OCI-LY3 (cell line): ENCODE measurements at regions not wholly inside any gene's neighbourhood (a gene's known extent, or its start where the extent isn't known, plus 50 kb on each side); places are given as distances from the start of the nearest gene placed in this dataset.

Source experiments
- H2AFZ ChIP-seq: fragments of 200-600, 300-600 bp; shearing (Covaris generic); 2 replicates; pipeline ENCODE4 v1.6.0; 2014; ENCODE audit warnings: antibody characterized with exemption, low read depth, low read length
- H3K27ac ChIP-seq: fragments of 200-600, 300-600 bp; sonication (generic); 2 replicates; pipeline ENCODE4 v1.5.1; 2014; ENCODE audit warnings: mild to moderate bottlenecking, low read length, moderate library complexity, mixed read lengths
- H3K27me3 ChIP-seq: fragments of 200-600, 300-600 bp; sonication (generic); 2 replicates; pipeline ENCODE4 v1.6.1; 2014; ENCODE audit warnings: low read depth, low read length, mixed read lengths
- H3K36me3 ChIP-seq: fragments of 200-600, 300-600 bp; sonication (generic); replicated peaks from 2 replicates; pipeline ENCODE3; 2014; ENCODE audit warnings: low read depth, low read length, mixed read lengths
- H3K4me1 ChIP-seq: fragments of 300-600, 200-600 bp; sonication (generic); 2 replicates; pipeline ENCODE4 v1.6.1; 2014; ENCODE audit warnings: low read length, mixed read lengths
- H3K4me2 ChIP-seq: fragments of 200-600, 300-600 bp; sonication (generic); 2 replicates; pipeline ENCODE4 v1.6.1; 2014; ENCODE audit warnings: low read length, mixed read lengths
- H3K4me3 ChIP-seq: fragments of 300-600, 200-600 bp; sonication (generic); 2 replicates; pipeline ENCODE4 v1.5.1; 2014; ENCODE audit warnings: antibody characterized with exemption, mild to moderate bottlenecking, low read length, moderate library complexity
- H3K79me2 ChIP-seq: fragments of 300-600, 200-600 bp; shearing (Covaris generic); 2 replicates; pipeline ENCODE4 v1.6.1; 2014; ENCODE audit warnings: mild to moderate bottlenecking, low read length, mixed read lengths
- H3K9ac ChIP-seq: fragments of 300-600, 200-600 bp; shearing (Covaris generic); 2 replicates; pipeline ENCODE4 v1.6.0; 2014; ENCODE audit warnings: mild to moderate bottlenecking, low read length, moderate library complexity
- H3K9me3 ChIP-seq: fragments of 200-600, 300-600 bp; shearing (Covaris generic); 2 replicates; pipeline ENCODE4 v1.6.1; 2014; ENCODE audit warnings: low read length, mixed read lengths; ENCODE audit not compliant: insufficient read depth
- H4K20me1 ChIP-seq: fragments of 200-600, 300-600 bp; sonication (generic); 2 replicates; pipeline ENCODE4 v1.6.1; 2016; ENCODE audit warnings: low read length, mixed read lengths; ENCODE audit not compliant: insufficient read depth
- EZH2phosphoT487 ChIP-seq: fragments of 200-600 bp; shearing (Covaris generic); IDR thresholded peaks from 2 replicates; pipeline ENCODE4 v1.6.1; 2018; ENCODE audit warnings: antibody characterized with exemption, mixed run types, low read depth
- TF ChIP-seq, protein P1 (sequence below): fragments of 200-600, 300-600 bp; sonication (generic); IDR thresholded peaks from 2 replicates; pipeline ENCODE4 v1.5.1; 2014; ENCODE audit warnings: antibody characterized with exemption, low read length, low read depth

DNA sequence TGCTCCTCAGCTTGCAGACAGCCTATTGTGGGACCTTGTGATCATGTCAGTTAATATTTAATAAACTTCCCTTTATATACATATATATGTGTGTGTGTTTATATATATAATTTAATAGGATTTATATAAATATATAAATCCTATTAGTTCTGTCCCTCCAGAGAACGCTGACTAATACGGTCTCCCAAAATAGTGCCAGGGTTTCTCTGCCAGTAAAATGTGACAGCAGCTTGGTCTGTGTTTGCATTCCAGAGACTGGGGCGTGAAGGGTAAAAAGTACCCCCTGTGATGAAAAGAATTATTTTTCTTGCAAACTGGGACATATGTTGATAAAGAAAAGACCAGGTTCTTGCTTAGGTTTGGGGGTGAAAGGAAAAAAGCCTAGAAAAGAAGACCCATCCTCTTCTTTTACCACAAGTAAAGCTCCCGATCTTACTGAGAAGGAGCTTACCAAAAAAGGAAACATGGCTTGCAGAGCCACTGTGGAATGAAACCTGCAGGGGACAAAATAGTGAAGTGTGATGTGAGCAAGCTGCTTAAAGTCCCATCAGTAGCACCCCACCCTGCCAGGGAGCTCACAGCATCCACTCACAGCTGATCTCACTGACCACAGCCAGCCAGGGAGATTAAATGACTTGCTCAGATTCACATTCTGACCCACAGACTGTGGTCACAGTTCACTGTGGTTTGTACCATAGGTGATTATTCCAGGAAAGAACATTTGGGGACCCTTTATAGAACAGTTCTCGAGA is 110.9 kb upstream of the RMP24 start:
- TF ChIP-seq, protein P1, sequence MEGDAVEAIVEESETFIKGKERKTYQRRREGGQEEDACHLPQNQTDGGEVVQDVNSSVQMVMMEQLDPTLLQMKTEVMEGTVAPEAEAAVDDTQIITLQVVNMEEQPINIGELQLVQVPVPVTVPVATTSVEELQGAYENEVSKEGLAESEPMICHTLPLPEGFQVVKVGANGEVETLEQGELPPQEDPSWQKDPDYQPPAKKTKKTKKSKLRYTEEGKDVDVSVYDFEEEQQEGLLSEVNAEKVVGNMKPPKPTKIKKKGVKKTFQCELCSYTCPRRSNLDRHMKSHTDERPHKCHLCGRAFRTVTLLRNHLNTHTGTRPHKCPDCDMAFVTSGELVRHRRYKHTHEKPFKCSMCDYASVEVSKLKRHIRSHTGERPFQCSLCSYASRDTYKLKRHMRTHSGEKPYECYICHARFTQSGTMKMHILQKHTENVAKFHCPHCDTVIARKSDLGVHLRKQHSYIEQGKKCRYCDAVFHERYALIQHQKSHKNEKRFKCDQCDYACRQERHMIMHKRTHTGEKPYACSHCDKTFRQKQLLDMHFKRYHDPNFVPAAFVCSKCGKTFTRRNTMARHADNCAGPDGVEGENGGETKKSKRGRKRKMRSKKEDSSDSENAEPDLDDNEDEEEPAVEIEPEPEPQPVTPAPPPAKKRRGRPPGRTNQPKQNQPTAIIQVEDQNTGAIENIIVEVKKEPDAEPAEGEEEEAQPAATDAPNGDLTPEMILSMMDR: no peak
- TF ChIP-seq EZH2phosphoT487: no peak
- Histone ChIP-seq H3K4me3 (peak overlapping the region; percentile 49), H3K9me3 (no peaks in the 10 kb centered on the region), H2AFZ (peak overlapping the region; percentile 74), H3K27me3 (no peaks in the 10 kb centered on the region), H4K20me1 (no peaks in the 10 kb centered on the region), H3K4me1 (peaks cover 24% of the 10 kb centered on the region), H3K79me2 (no peaks in the 10 kb centered on the region), H3K4me2 (peak overlapping the region; percentile 59), H3K27ac (peak overlapping the region; percentile 51; the same call in 1 of the 2 replicates), H3K9ac (peak overlapping the region; percentile 44), H3K36me3 (no peaks in the 10 kb centered on the region)

DNA sequence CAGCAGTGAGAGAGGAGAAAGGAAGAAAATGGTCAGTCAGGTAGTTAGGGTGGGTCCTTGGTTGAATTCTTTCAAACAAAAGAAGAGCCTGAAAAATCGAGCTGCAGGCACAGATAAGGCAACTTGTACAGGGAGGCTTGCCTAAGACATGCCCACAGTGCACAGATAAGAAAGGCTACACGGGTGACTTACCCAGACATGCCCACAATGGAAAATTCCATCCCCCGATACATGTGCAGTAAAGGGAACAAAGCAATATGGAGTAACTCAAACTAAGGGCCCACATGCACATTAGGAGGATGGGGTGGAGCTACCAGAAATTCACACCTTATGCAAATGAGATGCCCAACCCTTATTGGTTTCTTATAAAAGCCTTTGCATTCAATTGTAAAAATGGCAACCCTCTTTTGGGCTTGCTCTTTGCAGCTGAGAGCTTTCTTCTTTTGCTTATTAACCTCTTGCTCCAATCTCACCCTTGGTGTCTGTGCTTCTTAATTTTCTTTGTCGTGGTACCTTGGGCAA is 110.3 kb upstream of the RMP24 start:
- peak overlapping the region; percentile 59 for H3K4me2 ChIP-seq
- peak overlapping the region; percentile 49; the same call in 1 of the 2 replicates for H3K4me3 ChIP-seq
- H3K9me3 ChIP-seq: no peaks in the 10 kb centered on the region
- no peaks in the 10 kb centered on the region for H3K27me3 ChIP-seq
- peak overlapping the region; percentile 51 for H3K27ac ChIP-seq
- H3K4me1 ChIP-seq: peaks cover 24% of the 10 kb centered on the region
- H3K36me3 ChIP-seq: no peaks in the 10 kb centered on the region
- H4K20me1 ChIP-seq: no peaks in the 10 kb centered on the region
- H2AFZ ChIP-seq: peak overlapping the region; percentile 74
- TF ChIP-seq, protein P1: no peak
- TF ChIP-seq EZH2phosphoT487: no peak
- no peaks in the 10 kb centered on the region for H3K79me2 ChIP-seq
- H3K9ac ChIP-seq: peak overlapping the region; percentile 4; the same call in 1 of the 2 replicates

DNA sequence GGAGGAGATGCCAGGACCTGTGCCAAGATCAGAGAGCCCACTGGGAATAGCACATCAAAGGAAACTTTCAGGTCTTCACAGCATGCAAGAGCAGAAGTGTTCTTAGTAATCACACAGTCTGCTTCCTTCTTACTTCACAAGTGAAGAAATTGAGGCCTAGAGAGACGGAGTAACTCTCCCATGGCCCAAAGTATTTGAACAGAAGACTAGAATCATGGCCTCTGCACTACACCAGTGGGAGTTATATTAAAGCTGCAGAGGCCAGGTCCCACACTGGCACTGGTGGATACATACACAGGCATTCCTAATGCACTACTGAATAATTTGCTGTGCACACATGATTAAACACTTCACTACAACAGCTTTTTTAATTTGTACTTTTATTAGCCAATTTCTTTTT is 107.6 kb upstream of the RMP24 start:
- H3K27ac ChIP-seq: no peak overlapping the region
- no peak overlapping the region for H3K4me3 ChIP-seq
- H2AFZ ChIP-seq: no peak overlapping the region
- TF ChIP-seq, protein P1: no peak
- TF ChIP-seq EZH2phosphoT487: no peak
- H3K27me3 ChIP-seq: no peaks in the 10 kb centered on the region
- H3K9me3 ChIP-seq: no peaks in the 10 kb centered on the region
- H4K20me1 ChIP-seq: no peaks in the 10 kb centered on the region
- H3K36me3 ChIP-seq: no peaks in the 10 kb centered on the region
- H3K4me2 ChIP-seq: no peak overlapping the region
- no peaks in the 10 kb centered on the region for H3K79me2 ChIP-seq
- H3K4me1 ChIP-seq: peaks cover 26% of the 10 kb centered on the region
- no peak overlapping the region for H3K9ac ChIP-seq

DNA sequence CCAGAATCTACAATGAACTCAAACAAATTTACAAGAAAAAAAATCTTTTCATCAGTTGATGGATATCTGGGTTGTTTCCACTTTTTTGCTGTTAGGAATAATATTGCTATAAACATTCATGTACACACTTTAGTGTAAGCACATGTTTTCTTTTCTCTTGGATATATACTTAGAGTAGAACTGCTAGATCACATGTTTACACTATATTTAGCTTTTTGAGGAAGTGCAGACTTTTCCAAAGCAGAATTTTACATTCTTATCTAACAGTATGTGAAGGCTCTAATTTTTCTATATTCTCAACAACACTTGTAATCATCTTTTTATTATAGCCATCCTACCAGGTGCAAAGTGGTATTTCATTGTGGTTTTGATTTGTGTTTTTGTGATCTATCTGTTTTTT is 103.6 kb upstream of the RMP24 start:
- H3K36me3 ChIP-seq: no peaks in the 10 kb centered on the region
- H3K4me3 ChIP-seq: no peak overlapping the region
- H3K27me3 ChIP-seq: no peaks in the 10 kb centered on the region
- H4K20me1 ChIP-seq: no peaks in the 10 kb centered on the region
- no peak overlapping the region for H2AFZ ChIP-seq
- H3K9me3 ChIP-seq: no peaks in the 10 kb centered on the region
- no peak overlapping the region for H3K27ac ChIP-seq
- no peaks in the 10 kb centered on the region for H3K79me2 ChIP-seq
- H3K9ac ChIP-seq: no peak overlapping the region
- no peak overlapping the region for H3K4me2 ChIP-seq
- TF ChIP-seq EZH2phosphoT487: no peak
- TF ChIP-seq, protein P1: no peak
- H3K4me1 ChIP-seq: 0 out of 2 replicates have a peak, but pooled peaks cover 2% of the 10 kb centered on the region
